Astrocyte (in vitro differentiated cells and primary cell): ENCODE measurements at regions not wholly inside any gene's neighbourhood (a gene's known extent, or its start where the extent isn't known, plus 50 kb on each side); places are given as distances from the start of the nearest gene placed in this dataset.

Source experiments
- EZH2 ChIP-seq: IDR thresholded peaks from 2 replicates; pipeline ENCODE4 v1.6.1; 2012; ENCODE audit warnings: mild to moderate bottlenecking, low read length, inconsistent platforms; ENCODE audit not compliant: insufficient read depth
- TF ChIP-seq, protein P1 (sequence below): IDR thresholded peaks from 2 replicates; pipeline ENCODE4 v1.5.1; 2011; ENCODE audit warnings: low read depth, mild to moderate bottlenecking, inconsistent platforms, low read length, moderate library complexity; ENCODE audit not compliant: insufficient read depth

DNA sequence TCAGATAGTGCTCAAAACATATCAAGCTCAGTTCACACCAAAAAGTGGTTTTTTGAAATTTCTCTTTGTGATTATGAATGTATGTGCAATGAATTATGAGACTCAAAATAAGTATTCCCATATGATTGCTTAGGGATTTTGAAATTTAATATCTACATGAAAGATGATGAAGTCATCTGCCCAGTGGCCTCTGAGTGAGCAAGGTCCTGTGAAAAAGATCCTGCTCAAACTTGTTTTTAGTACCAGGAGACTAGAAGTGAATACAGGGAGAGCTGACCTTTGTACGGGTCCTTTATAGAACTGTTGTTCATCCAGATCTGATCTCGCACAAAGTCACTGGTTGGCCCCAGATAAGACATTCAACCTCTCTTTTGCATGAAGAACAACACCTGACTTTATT, 151.9 kb upstream of the MAF start:
- TF ChIP-seq, protein P1, sequence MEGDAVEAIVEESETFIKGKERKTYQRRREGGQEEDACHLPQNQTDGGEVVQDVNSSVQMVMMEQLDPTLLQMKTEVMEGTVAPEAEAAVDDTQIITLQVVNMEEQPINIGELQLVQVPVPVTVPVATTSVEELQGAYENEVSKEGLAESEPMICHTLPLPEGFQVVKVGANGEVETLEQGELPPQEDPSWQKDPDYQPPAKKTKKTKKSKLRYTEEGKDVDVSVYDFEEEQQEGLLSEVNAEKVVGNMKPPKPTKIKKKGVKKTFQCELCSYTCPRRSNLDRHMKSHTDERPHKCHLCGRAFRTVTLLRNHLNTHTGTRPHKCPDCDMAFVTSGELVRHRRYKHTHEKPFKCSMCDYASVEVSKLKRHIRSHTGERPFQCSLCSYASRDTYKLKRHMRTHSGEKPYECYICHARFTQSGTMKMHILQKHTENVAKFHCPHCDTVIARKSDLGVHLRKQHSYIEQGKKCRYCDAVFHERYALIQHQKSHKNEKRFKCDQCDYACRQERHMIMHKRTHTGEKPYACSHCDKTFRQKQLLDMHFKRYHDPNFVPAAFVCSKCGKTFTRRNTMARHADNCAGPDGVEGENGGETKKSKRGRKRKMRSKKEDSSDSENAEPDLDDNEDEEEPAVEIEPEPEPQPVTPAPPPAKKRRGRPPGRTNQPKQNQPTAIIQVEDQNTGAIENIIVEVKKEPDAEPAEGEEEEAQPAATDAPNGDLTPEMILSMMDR, result no peak
- TF ChIP-seq EZH2, result no peak
